NCI-H345 treated with DMSO at 0.1 percent for 48 hours (cell line): ENCODE measurements at regions not wholly inside any gene's neighbourhood (a gene's known extent, or its start where the extent isn't known, plus 50 kb on each side); places are given as distances from the start of the nearest gene placed in this dataset.

Experiments used
- DNase-seq: peaks from one replicate; lab custom pipeline; 2025; ENCODE audit not compliant: unreplicated experiment; lab: John Stamatoyannopoulos, UW

DNA sequence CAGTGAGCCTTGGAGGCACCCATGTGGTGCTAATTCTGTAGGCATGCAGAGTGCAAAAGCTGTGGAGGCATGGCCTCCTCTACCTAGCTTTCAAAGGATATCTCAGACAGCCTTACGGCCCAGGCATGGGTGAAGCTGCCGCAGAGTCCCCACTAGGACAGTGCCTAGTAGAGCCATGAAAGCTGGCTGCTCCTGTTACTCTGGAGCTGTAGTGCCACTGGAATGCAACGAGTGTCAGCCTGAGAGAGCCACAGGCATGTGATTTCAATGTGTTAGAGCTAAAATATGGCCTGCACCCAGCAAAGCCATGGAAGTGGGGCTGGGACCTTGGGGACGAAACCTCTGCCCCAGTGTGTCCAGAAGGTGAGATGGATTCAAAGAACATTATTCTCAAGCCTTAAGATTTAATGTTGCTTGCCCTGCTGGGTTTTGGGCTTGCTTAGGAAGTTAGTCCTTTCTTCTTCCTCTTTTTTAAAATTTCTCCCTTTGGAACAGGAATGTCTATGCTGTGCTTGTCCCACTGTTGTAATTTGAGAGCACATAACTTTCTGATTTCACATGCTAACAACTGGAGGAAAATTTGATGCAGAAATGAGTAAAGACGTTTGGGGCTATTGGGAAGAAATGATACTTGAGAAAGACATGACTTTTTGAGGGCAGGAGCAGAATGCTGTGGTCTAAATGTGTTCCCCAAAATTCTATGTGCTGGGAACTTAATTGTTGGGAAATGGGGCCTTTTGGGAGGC is 298.4 kb downstream of the PSAT1 start:
- DNase-seq, result no peak

DNA sequence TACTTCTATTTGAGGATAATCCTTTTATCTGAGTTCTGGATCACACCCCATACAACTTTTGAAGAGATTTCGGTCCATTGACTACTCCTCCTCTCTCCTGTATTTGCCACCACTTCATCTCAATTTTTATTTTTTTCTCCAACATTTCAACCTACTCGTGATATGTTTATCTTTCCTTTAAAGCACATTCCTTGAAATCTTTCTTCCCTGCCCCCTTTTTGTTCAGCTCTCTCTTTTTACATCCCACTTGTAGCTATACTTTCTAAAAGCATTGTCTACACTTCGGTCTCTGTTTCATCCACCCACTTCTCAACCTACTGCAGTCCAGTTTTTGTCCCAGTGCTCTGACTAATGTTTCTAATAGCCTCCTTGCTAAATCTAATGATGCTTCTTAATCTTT is 299.4 kb downstream of the PSAT1 start:
- no peak for DNase-seq

GRCh38 chr9:78598120-78598519 is 301.2 kb downstream of the PSAT1 start:
- no peak for DNase-seq

DNA sequence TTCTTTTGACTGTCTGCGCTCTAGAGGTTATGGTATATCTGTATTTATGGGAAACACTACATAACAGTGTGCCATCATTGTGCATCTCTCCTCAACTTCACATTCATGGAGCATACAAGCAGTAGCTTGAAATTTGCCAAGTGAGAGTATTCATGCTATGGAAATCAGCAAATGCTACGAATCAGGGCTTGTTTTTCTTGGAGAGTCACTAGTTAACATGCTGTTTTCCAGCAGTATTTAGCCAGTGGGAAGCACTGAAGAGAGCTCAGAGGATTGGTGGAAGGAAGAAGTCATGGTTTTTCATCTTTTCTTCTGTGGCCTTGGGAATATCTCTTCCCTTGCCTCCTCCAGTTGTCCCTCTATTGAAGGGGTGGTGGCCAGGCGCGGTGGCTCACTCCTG is 303.0 kb downstream of the PSAT1 start:
- no peak for DNase-seq

- DNase-seq, result peak; percentile 59
Measured at GRCh38 chr9:78601957-78602565, 305.1 kb downstream of the PSAT1 start.

DNA sequence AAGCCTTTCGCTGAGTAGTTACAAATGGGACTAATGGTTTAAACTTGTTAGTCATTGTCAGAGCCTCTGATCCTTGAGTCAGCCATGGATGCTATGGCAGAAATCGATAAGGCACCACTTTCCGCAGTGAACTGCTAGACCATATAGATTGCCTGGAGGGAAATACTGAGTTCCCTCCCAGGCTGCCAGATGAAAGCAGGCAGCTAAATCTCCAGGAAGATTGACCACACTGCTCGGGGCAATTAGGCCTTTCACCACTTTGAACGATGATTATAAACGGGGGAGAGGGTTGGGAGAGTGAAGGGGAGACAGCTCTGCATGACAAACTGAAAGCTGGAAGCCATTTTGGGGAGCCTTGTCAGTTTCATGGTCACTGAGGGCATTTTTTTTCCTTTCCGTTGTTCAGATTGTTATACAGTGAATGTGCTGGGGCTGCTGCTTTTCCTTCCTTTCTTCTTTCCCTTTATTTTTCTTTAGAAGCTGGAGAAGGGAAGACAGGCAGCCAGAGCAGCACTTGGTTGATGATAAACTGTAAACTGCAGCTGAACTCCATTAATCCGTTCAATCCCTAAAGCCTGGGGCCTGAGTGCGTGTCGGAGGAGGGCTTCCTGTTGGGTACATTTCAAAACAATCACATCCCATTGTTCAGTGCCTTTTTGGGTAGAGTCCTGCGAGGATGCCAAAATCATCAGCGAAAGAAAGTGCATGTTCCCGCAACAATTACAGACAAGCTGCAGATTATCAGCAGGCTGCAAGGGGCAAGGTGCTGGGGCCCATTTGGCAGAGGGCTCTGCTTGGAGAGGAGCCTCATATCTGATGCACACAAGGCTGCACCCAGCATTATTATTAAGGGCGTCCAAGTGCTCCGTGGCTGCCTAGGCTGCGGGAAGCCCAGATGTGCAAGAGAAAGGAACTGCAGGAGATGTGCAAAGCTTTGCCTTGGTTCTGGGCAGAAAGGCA is 308.4 kb downstream of the PSAT1 start:
- DNase-seq, result peak; percentile 27

DNA sequence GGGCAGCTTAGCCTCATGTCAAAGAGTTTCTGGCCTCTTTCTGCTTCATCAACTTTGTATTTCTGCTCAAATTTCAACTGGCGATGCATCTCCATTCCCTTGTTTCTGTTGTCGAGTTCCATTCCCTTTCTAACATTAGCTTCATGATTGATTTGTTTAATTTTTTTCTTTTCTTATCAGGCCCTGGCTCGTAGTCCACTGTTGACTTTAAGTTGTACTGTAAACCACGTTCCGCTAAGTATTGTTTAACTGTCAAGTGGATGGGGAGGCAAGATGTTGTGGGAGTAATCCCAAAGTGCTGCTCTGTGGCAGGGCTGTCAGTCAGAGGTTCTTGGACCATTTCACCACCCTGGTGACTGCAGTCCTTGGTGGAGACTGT is 309.1 kb downstream of the PSAT1 start:
- peak; percentile 27 for DNase-seq

GRCh38 chr9:78607853-78608252 is 310.9 kb downstream of the PSAT1 start:
- DNase-seq, result no peak

DNA sequence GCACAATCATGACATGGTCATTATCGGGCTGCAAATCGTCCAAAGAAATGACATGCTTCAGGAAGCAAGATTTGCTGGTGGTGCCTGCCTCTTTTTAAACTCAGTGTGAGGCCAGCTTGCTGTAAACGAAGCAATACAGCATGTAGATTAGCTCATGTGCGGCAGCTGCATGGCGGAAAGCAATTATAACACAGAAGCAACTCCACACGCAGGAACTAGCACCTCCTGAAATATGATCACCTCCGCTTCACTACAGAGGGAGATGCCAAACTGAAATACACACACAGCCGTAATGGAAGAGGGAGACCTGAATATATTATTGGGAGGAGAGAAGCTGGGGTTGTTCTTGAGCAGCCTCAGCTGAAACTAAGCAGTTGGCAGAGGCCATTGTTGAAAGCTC is 312.5 kb downstream of the PSAT1 start:
- peak; percentile 7 for DNase-seq

GRCh38 chr9:78612091-78612490 is 315.2 kb downstream of the PSAT1 start:
- DNase-seq, result no peak

DNA sequence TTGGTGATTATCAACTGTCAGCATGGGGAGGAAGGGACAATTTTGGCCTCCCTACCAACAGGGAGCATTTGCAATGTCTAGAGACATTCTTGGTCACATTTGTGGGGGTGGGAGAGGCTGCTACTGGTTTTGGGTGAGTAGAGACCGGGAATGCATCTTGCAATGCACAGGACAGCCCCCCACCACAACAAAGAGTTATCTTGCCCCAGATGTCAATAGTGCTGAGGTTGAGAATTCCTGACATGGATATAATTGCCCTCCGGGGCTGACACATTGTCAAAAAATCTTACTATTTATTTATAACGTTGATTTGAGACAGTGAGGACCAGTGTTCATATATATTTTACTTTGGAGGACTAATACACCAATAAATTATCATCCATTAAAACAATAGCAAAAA is 316.1 kb downstream of the PSAT1 start:
- no peak for DNase-seq

GRCh38 chr9:78614892-78615291 is 318.0 kb downstream of the PSAT1 start:
- DNase-seq, result no peak

- DNase-seq, result no peak
Measured at GRCh38 chr9:78615372-78615771, 318.4 kb downstream of the PSAT1 start.

DNA sequence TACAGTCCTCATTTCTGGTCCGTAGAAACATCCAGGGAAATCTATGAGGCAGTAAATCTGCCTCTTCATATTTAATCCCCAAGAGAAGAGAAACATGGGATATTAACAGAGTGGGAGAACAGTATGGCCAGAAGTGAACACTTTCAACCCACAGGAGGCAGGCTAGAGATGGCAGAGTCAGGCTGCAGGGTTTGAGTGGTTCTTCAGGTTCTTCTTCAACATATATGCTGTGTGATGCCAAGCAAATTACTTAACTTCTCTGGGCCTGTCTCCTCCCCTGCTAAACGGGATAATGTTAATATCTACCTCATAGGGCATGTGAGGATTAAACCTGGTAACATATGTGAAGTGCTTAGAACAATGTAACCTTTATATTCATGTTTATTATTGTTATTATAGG is 321.8 kb downstream of the PSAT1 start:
- DNase-seq, result no peak

GRCh38 chr9:78620303-78620702 is 323.4 kb downstream of the PSAT1 start:
- no peak for DNase-seq

- no peak for DNase-seq
Measured at GRCh38 chr9:78620764-78621163, 323.8 kb downstream of the PSAT1 start.

DNA sequence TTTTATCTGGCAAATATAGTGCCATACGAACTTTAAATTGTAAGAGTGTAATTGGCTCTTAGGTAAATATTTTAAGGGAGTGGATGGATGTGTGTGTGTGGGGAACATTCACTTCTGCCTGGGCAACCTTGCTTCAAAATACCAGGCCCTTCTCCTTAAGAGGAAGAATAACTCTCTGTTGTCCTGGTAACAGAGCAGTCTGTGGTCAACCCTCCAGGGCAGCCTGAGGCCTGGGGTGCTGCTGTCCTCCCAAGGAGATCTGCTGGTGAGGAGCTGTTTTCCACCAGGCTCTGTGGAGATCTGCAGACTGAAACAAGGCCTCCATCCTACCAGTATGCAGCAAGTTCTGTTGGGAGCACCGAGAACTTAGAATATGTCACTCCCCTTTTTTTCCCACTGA is 325.2 kb downstream of the PSAT1 start:
- DNase-seq, result no peak

DNA sequence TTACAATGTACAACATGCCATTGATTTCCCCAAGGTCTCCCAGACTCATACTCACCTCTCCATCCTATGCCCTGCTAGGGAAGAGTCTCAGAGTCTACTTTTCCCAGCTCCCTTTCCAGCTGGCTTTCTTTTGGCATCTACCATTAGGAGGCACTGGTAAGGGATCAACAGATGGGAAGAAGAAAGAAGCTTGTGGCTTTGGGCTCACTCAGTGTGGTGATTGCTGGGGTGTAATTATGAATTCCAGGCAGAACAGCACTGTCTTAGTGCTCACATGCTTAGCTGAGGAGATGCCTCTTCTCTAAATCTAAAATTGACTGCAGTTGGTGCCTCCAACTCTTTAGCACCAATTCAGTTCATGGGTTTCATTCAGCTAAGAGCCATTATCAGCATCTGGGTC is 330.0 kb downstream of the PSAT1 start:
- DNase-seq, result no peak

DNA sequence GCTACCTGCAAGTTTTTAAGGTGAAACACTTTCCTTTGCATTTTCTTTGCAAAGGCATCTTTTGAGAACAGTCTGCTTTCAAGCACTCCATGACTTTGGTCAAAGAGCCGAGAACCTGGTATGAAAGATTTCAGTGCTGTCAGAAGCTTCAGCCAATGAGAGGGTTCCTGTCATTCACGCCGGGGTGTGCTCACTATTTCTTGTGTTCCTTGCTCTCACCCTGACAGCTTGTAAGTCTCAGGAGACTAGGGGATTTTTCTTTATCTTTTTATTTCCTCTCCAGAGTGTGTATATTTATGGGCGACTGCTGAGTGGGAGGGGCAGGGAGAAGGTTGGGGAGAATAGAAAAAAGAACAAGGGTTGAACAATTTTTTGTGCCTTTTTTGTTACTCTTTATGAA is 334.0 kb downstream of the PSAT1 start:
- no peak for DNase-seq

DNA sequence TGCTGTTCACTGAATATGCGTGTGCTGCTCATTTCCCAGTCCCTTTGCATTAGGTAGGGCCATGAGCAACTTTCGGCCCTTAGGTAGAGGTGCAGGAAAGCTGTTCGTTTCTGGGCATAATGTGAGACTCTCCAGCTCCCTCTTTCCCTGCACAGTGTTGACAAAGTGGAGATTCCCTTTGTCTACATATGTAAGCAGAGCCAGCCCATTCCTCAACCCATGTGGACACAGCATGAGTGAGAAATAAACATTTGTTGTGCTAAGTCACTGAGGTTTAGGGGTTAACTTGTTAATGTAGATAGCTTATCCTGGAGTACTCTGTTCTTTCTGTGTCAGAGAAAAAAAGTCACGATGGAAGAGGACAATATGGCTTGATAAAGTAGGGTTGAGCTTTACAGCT is 343.8 kb downstream of the PSAT1 start:
- DNase-seq, result no peak

DNA sequence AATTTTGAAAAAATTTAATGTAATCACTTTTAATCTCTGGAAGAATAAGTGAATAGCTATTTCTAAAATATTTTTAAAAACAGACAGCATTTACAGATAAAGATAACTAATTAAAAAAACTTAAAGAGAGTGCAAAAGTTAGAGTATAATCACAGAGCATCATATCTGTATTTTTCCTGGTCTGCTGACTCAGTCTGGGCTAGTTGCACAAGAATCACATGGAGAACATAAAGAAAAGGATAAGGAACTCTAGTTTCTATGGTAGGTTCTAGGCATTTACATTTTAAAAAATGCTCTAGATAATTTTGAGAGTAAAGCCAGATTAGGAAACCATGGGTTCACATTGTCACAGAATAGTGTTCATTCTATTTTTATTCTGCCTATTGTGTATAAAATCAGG is 347.4 kb downstream of the PSAT1 start:
- no peak for DNase-seq

DNA sequence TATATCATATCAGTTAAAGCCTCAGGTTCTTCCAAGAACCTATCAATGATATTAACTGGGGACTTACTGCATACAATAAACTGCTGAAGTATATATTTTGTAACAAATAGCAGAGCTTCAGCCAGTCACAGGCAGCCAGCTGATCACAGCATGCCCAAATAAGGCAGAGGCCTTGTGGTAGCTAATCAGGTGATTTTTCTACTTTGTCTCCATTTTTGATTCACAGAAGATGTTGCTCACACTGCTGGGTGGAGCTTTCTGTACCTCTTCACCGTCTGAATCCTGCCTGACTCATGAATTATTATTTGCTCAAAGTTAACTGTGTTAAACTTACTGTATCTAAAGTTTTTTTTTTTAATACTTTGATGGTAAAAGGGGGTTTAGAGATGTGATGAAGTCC is 357.4 kb downstream of the PSAT1 start:
- DNase-seq, result no peak
